ENCODE measurements at regions not wholly inside any gene's neighbourhood (a gene's known extent, or its start where the extent isn't known, plus 50 kb on each side); places are given as distances from the start of the nearest gene placed in this dataset.

DNA sequence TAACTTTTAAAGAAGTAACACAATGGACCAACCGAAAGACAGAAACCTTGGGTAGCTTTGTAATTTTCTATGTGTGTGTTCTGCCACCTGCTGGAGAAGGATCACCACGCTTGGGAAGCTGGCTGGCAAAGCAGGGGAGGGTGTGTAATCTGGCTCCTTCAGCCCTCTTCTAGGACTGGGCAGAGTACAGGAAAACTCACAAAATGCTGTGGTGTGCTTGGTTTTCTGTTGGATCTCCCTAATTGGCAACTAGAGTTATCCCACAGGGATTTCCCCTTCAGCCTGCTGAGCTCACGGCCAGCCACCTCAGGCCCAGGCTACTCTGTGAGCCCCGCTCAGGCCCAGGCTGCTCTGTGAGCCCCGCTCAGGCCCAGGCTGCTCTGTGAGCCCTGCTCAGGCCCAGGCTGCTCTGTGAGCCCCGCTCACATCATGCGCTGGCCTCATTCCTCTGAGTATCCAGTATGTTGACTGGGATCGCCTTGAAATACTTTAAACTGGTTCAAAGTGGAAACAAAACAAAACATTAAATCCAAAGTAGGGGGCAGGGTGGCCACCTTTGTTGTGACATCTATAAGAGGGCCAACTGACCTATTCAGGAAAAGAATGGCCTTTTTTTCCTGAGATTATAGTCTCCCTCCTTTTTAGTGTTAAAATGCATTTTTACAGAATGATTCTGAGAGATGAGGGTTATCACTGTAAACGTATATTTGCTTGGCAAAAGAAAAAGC is 52.0 kb upstream of the RNU6-8 start:
- ATAC-seq (ENCODE audit: poor library complexity) = peak; percentile 90
- intact Hi-C loops (cut with DNase I) = loop anchor here (5.0 to 10.0 kb wide), 3 partner anchors 210 to 748 kb away; no protein-coding TSS in a partner anchor
- DNase-seq = peak; percentile 71

DNA sequence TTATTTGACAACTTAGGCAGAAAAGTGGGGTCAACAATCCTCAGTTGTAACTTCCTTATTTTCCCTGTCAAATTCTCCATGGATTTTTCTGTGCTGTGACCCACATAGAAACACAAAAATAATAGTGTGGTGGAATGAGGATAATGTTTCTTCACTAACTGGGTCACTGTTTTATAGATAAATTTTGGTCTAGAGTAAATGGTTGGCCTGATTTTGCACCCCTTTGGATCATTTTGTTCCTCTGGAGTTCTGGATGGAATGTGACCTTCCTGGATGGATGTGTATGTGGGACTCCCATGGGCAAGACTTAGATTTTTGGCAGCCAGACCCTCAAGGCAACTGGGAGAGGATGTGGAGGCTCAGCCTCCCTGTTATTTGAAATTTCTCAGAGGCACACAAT is 52.7 kb upstream of the RNU6-8 start:
- DNase-seq (no peak), ATAC-seq (ENCODE audit: poor library complexity) (peak; percentile 39)
- intact Hi-C loops (cut with DNase I) = loop anchor here (10.0 kb wide), 1 partner anchor 209 kb away; no protein-coding TSS in a partner anchor

GRCh38 chr14:32256576-32256975 is 53.5 kb upstream of the RNU6-8 start:
- intact Hi-C loops (cut with DNase I) = loop anchor here (10.0 kb wide), 1 partner anchor 208 kb away; no protein-coding TSS in a partner anchor
- no peak for DNase-seq
- ATAC-seq (ENCODE audit: poor library complexity) = no peak

DNA sequence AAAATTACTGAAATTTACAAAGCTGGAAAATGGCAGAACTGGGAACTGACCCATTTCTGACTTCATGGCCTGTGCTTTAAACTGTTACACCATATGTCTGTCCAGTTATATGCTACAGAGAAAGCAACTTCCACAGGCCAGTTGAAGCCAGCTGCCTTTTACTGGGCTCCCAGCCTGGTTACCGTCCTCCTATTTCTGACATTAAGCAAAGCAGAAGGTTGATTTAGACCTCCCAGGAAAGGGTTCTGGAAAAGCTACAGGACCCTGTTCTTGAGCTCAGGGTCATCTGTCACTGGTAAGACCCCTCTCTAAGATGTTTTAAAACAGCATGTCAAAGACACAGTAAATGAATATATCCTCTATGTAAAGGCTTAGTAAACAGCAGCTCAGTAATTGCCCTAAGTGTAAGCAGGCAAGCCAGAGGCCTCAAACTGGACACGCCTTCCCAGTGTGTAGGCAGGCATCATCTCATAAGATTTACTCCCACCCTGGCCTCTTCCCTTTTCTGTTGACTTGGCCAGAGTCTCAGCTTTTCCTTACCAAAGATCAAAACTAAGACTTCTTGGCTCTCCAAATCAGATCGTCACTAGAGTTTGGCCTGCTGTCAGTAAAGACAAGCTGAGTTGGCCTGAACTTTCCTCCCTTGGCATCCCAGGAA is 55.4 kb upstream of the RNU6-8 start:
- ATAC-seq (ENCODE audit: poor library complexity) (no peak), DNase-seq (no peak)
- intact Hi-C loops (cut with DNase I) = loop anchor here (10.0 kb wide), 1 partner anchor 206 kb away; no protein-coding TSS in a partner anchor

- ATAC-seq (ENCODE audit: poor library complexity) = no peak
- intact Hi-C loops (cut with DNase I) = loop anchor here (10.0 kb wide), 1 partner anchor 205 kb away; no protein-coding TSS in a partner anchor
Measured at GRCh38 chr14:32259368-32260013, 56.4 kb upstream of the RNU6-8 start.

GRCh38 chr14:32263939-32264567 is 61.0 kb upstream of the RNU6-8 start:
- DNase-seq = no peak
- ATAC-seq (ENCODE audit: poor library complexity) = no peak
- intact Hi-C loops (cut with DNase I) = no loop called here

More at GRCh38 chr14:32259368-32260013, 56.4 kb upstream of the RNU6-8 start:
- no peak for DNase-seq

DNA sequence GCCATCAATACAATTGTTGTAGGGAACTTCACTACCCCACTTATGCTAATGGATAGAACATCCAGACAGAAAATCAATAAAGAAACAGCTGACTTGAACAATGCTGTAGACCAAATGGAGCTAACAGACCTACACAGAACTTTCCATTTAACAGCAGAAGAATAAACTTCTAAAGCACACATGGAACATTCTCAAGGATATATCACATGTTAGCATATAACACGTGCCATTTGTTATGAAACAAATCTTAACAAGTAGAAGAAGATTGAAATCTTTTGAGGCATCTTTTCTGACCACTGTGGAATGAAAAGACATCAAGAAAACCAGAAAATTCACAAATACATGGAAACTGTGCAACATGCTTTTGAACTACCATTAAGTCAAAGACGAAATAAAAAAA is 62.5 kb upstream of the RNU6-8 start:
- ATAC-seq (ENCODE audit: poor library complexity) (no peak), DNase-seq (no peak)
- intact Hi-C loops (cut with DNase I) = no loop called here

DNA sequence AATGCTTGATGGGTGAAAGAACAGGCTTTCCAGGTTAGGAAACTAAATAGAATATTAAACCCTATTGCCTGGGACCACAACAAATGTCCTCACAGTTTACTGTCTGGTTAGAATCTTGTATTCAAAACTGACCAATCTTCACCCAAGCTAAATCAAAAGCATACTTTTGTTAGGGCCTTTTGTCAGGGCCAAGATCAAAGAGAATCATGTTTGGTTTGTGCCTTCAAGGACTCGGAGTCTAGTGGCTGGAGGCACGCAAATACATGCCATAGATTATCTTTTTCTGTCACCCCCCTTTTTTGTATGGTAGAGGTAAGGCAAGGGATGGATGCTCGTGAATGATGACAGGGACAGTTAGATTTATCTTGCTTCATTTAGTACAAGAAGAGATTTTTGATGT is 51.1 kb upstream of the AKAP6 start:
- no peak for ATAC-seq (ENCODE audit: poor library complexity)
- no peak for DNase-seq
- intact Hi-C loops (cut with DNase I) = no loop called here
